NCI-H82 treated with DMSO at 0.1 percent for 48 hours (cell line): ENCODE measurements at regions not wholly inside any gene's neighbourhood (a gene's known extent, or its start where the extent isn't known, plus 50 kb on each side); places are given as distances from the start of the nearest gene placed in this dataset.
"Not testable (repeated sequence)": the region's sequence is repeated elsewhere in the genome, so short reads cannot be mapped to it uniquely, and the experiment has no call there.

Experiments used
- DNase-seq: peaks from one replicate; lab custom pipeline; 2025; ENCODE audit not compliant: unreplicated experiment; lab: John Stamatoyannopoulos, UW

GRCh38 chr12:17370621-17371020, 719.4 kb downstream of the RERGL start:
- no peak for DNase-seq

- no peak for DNase-seq
These were observed 720.4 kb downstream of the RERGL start for GRCh38 chr12:17369556-17369955.

GRCh38 chr12:17361224-17361623, 728.8 kb downstream of the RERGL start:
- DNase-seq: no peak

- DNase-seq: no peak
These were observed 731.2 kb downstream of the RERGL start for GRCh38 chr12:17358835-17359234.

GRCh38 chr12:17357396-17357795, 732.6 kb downstream of the RERGL start:
- no peak for DNase-seq

GRCh38 chr12:17352164-17352563, 737.8 kb downstream of the RERGL start:
- DNase-seq: no peak

GRCh38 chr12:17348311-17348710, 741.7 kb downstream of the RERGL start:
- no peak for DNase-seq

GRCh38 chr12:17344649-17345048, 738.7 kb upstream of the LMO3 start:
- DNase-seq: no peak

GRCh38 chr12:17342381-17342961, 736.5 kb upstream of the LMO3 start:
- peak; percentile 82 for DNase-seq

GRCh38 chr12:17335487-17335886, 729.5 kb upstream of the LMO3 start:
- DNase-seq: no peak

GRCh38 chr12:17334784-17335183, 728.8 kb upstream of the LMO3 start:
- no peak for DNase-seq

GRCh38 chr12:17333287-17333686, 727.3 kb upstream of the LMO3 start:
- DNase-seq: no peak

- DNase-seq: no peak
These were observed 720.7 kb upstream of the LMO3 start for GRCh38 chr12:17326649-17327048.

- DNase-seq: no peak
These were observed 716.1 kb upstream of the LMO3 start for GRCh38 chr12:17322090-17322489.

GRCh38 chr12:17304503-17305347, 698.8 kb upstream of the LMO3 start:
- no peak for DNase-seq

- no peak for DNase-seq
These were observed 696.0 kb upstream of the LMO3 start for GRCh38 chr12:17302001-17302400.

GRCh38 chr12:17301544-17301943, 695.6 kb upstream of the LMO3 start:
- no peak for DNase-seq

GRCh38 chr12:17296882-17297281, 690.9 kb upstream of the LMO3 start:
- DNase-seq: no peak

GRCh38 chr12:17286874-17287273, 680.9 kb upstream of the LMO3 start:
- no peak for DNase-seq

GRCh38 chr12:17284873-17285272, 678.9 kb upstream of the LMO3 start:
- DNase-seq: no peak

GRCh38 chr12:17283563-17283962, 677.6 kb upstream of the LMO3 start:
- no peak for DNase-seq

GRCh38 chr12:17282169-17282568, 676.2 kb upstream of the LMO3 start:
- DNase-seq: not testable (repeated sequence)

GRCh38 chr12:17278946-17279345, 673.0 kb upstream of the LMO3 start:
- DNase-seq: no peak
